Thyroid gland (tissue), 4 donors: ENCODE measurements at regions not wholly inside any gene's neighbourhood (a gene's known extent, or its start where the extent isn't known, plus 50 kb on each side); places are given as distances from the start of the nearest gene placed in this dataset.

Experiments
- CTCF ChIP-seq, 6 experiments: fragments of 200-600 bp in 3 of 6; fragments of 450-650 bp in 3 of 6; sonication (generic) in 3 of 6; IDR thresholded peaks; one replicate each; pipeline ENCODE4 v1.5.1; 2016 to 2019; ENCODE audit warnings: antibody characterized with exemption in 6 of 6, mild to moderate bottlenecking in 2 of 6, inconsistent platforms in 1 of 6, moderate library complexity in 1 of 6
- POLR2A ChIP-seq, 2 donors: fragments of 450-650 bp; IDR thresholded peaks; one replicate each; pipeline ENCODE4 v1.6.1; 2017; ENCODE audit warnings: antibody characterized with exemption in 2 of 2, mild to moderate bottlenecking in 2 of 2, moderate library complexity in 1 of 2

DNA sequence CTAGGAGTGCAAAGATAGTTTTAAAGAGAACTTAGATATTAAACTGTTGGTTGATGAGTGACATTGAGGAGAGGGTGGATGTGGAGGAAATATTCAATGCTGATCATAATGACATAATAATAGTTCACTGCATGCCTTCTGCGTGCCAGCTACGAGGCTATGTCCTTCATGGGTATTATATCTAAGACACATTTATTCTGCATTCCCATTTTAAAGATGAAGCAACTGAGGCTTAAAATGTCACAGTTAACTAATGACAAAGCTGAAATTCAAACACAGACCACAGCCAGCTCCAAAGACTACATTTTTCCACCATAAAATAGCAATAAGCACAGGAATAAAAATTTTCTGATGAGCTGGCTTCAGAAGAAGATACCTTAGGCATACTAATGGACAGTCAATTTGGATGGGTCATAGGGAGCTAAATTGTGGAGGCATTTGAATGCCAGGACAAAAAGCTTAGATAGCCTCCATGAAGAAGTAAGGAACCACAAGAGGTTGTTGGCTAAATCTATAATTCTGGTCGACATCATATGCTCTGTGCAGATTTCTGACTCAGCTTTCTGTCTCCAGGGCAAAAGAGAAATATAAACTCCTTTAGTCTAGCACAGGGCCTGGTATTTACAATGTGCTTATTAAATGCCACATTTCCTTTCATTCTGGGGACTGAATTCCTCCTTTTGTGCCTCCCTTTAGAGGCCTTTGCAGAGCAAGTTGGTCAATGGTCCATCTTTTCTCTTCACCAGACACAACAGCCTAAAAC lies 71.2 kb upstream of the NRIP1 start:
- no peak for TF ChIP-seq POLR2A (IDR thresholded peaks at IDR 0.05)
- TF ChIP-seq CTCF (IDR thresholded peaks at IDR 0.05): no peak
